NCI-H1930 (cell line): ENCODE measurements at regions not wholly inside any gene's neighbourhood (a gene's known extent, or its start where the extent isn't known, plus 50 kb on each side); places are given as distances from the start of the nearest gene placed in this dataset.
"Not testable (repeated sequence)": the region's sequence is repeated elsewhere in the genome, so short reads cannot be mapped to it uniquely, and the experiment has no call there.

Experiments
- DNase-seq, 2 experiments: peaks; one replicate each; lab custom pipeline; 2025; lab: John Stamatoyannopoulos, UW

DNA sequence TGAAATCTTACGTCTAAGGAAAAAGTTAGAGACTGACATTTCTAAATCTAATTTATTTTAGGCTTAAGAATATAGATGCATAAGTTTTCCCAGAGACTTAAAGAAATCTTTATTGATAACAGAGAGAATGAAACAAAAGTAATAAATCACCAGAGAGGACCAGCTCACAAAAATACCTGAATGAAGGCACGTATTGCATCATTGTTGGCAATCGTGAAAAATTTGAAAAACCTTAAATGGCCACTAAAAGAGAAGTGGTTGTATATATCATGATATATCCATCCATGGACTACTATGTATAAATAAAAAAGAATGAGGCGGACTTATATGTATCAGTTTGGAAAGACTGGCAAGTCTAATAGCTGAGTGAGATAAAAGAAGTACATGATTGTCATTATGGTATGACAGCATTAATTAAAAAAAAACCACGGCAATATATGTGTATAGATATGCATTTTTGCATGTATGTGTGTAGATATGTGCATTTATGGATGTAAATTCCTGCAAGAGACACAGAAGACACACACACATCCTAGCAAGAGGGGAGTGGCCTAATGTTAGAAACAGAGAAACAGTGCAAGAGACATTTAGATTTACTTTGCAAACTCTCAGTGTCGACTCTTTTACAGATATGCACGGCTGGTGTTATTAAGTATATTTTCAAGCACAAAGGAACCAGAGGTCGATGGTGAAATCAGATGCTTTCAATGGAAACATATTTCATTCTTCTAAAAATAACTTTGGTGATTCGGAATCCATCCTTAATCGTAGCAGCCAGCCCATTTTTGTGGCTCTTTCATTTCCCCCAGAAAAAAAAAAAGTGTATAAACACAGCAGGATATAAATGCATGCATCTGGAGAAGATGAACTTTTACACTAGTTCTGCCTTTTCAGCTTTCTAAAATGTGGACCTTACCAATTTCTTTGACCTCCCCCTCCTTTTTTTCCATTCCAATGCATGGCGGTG, 156.1 kb upstream of the SALL4 start:
- no peak for DNase-seq

DNA sequence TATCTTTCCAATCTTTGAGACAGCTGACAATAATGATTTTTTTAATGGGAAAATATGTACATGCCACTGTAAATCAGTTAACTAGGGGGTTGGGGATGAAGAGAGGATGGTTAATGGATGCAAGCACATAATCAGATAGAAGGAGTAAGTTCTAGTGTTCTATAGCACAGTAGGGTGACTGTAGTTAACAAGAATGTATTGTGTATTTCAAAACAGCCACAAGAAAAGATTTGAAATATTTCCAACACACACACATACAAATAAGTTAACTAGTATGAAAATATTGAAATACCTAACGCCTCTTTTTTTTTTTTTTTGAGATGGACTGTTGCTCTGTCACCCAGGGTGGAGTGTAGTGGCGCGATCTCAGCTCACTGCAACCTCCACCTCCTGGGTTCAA, 153.4 kb upstream of the SALL4 start:
- no peak for DNase-seq

DNA sequence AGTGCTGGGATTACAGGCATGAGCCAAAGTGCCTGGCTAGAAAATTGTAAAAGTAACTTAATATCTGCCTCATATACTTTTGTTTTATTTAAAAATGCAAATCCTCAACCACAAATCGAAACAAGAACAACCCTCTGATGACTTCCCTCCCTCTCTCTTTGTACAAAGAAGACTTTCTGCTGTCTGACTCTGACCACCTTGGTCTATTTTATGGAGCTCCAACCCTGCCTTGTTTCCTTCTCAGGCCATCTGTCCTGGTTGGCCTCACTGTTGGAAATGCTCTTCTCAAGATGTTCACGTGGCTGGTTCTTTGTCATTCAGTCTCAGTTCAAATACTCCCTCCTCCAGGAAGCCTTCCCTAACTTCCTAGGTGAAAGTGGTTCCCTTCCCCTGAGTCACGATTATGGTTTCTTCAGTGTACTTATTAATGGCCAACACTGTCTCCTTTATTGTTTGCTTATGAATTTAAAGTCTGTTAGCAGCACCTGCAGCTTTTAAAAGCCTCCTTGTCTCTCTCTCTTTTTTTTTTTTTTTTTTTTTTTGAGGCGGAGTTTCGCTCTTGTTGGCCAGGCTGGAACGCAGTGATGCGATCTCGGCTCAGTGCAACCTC, 151.5 kb upstream of the SALL4 start:
- DNase-seq = no peak

DNA sequence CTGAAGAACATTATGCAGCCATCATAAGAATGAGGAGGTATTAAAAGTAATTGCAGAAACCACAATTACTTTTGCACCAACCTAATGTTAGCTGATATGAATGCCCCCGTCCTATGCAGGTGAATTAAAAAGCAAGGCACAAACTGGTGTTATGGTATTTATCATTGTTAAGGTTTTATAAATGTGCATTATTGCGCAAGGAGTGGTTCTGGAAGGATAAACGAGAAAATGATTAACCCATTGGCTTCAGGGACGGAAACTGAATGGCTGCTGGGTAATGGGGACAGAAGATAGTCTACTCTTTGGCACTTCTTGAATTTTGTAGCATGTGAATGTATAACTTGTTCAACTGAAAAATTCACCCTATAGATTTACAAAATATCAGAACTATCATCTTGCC, 148.6 kb upstream of the SALL4 start:
- no peak for DNase-seq

DNA sequence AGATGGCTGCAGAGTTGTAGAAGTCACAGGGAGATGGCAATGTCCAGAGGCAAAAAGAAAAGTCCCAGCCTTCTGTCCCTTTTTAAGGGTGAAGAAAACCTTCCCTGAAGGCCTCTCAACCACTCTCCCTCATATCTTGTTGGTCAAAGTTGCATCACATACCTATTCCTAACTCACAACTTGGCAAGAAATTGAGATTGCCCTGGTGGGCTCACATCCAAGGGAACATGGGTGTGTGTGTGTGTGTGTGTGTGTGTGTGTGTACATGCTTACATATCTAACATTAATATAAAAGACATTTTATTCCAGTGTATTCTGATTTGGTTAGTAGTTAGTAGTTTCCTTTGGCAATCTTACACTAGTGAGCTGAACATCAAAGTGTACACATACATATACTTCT, 144.3 kb upstream of the SALL4 start:
- DNase-seq = no peak

DNA sequence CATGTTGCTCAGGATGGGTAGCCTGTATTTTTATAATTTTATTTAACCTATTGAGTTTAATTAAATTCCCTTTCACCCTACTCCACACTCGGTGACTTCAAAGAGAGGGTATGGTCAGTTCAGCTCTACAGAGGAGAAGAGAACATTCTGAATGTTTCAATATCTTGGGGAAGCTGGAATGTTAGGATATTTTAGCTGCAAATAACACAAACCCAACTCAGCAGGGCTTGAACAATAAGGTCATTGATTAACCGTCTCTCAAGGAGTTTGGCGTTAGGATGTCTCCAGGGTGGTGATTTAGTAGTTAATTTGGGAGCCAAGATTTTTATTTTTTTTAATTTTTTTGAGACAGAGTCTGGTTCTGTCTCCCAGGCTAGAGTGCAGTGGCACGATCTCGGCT, 143.6 kb upstream of the SALL4 start:
- DNase-seq = no peak

DNA sequence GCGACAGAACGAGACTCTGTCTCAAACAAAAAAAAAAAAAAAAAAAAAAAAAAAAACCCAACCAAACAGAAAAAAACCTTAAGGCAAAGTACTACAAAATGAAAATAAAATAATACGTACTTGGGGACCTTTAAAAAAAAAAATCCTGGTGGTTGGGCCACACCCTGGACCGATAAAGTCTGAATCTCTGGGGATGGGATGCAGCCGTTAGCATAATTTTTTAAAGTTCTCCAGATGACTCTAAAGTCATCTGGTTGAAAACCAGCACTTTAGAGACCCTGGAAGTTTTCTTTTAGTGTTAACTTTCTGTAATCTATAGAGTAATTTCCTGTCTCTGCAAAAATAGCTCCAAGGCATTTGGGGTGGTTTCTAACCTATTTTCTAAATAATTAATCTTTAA, 142.9 kb upstream of the SALL4 start:
- DNase-seq = no peak

DNA sequence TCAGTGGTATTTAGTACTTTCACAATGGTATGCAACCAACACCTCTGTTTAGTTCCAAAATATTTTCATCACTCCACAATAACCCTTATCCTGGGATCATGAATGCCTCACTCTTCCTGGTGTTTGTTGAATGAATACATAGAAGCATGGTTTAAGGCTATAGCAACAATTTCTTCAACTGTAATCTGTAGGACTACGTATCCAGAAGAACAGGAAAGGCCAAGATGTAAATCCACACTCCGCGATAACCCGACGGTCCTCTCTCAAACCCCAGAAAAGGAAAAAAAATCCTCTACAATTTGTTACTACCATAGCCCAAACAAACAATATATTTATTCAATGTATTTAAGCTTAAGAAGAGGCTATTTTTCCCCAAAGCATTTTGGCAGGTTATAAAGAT, 141.4 kb upstream of the SALL4 start:
- no peak for DNase-seq

DNA sequence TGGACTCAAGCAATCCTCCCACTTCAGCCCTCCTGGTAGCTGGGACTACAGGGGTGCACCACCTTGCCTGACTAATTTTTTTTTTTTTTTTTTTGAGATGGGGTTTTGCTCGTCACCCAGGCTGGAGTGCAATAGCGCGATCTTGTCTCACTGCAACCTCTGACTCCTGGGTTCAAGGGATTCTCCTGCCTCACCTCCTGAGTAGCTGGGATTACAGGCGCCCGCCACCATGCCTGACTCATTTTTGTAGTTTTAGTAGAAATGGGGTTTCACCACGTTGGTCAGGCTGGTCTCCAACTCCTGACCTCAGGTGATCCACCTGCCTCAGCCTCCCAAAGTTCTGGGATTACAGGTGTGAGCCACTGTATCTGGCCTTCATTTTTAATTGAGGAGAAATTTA, 141.0 kb upstream of the SALL4 start:
- not testable (repeated sequence) for DNase-seq

DNA sequence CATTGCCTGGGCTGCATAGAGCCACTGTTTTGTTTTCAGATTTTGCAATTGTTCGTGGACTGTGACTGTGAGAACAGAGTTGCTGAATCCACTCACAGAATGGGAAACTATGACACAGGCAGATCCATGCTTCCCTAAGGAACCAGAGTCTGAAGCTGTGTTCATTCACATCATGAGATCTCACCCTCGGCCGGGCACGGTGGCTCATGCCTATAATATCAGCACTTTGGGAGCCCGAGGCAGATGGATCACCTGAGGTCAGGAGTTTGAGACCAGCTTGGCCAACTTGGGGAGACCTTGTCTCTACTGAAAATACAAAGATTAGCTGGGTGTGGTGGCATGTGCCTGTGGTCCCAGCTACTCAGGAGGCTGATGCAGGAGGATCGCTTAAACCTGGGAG, 139.2 kb upstream of the SALL4 start:
- DNase-seq = no peak

DNA sequence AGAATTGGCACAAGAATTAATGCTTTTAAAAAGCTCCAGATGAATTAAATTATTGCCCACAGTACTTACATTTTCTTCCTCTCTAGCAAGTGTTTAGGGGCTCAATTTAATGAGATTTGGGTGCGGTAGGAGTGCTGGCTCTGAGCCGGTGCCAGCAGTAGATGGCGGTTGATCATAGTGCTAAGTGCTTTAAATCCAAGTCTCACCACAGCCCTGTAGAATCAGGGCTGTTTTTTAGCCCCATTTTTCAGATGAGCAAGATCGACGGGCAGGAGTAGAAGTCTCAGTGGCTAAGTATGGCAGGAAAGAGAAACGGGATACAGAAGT, 136.9 kb upstream of the SALL4 start:
- no peak for DNase-seq

DNA sequence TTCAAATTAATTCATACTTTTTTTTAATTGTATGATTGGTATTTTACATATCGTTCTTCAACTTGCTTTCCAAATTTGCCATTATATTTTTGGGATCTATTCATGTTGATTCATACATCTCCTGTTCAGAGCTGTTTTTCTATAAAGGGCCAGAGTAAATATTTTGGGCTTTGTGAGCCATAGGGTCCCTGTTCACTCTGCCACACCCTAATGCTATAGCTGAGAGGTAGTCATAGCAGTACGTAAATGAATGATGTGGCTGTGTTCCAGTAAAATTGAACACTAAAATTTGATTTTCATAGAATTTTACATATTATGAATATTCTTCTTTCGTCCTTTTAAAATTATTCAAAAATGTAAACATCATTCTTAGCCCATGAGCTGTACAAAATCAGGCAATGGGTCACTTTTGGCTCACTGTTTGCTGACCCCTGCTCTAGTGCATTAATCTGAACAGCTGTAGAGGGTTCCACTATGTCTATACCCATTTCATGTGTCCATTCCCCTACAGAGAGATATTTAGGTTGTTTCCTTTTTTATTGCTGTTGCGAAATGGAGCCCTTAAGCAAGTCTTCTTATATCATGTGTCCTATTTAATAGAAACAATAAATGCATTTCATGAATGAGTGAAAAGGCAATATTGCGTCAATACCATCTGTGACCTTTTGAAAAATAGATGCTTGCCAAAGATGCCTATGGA, 136.4 kb upstream of the SALL4 start:
- no peak for DNase-seq

DNA sequence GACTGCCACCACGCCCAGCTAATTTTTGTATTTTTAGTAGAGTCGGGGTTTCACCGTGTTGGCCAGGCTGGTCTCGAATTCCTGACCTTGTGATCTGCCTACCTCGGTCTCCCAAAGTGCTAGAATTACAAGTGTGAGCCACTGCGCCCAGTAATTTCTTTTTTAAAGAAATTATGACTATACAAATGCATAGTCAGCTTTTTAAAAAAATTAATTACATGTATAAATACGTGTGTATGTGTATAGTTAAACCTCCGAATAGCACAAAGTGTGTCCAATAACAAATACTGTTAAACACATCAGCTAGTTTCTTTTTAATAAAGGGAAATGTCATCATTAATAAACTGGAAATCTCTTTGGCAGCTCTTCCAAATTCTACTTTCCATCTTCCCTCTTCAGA, 135.5 kb upstream of the SALL4 start:
- DNase-seq = no peak

DNA sequence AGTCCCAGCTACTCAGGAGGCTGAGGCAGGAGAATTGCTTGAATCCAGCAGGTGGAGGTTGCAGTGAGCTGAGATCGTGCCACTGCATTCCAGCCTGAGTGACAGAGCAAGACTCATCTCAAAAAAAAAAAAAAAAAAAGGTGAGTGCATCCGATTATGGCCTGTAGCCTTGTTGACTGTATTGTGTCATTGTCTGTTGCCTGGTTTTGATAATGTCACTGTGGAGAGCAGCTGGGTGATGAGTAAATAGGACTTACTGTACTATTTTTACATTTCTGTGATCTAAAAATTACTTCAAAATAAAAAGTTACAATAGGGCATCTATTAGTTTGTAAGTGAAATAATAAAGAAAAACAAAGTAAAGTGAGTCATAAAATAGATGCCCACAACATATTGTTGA, 134.1 kb upstream of the SALL4 start:
- DNase-seq = no peak

DNA sequence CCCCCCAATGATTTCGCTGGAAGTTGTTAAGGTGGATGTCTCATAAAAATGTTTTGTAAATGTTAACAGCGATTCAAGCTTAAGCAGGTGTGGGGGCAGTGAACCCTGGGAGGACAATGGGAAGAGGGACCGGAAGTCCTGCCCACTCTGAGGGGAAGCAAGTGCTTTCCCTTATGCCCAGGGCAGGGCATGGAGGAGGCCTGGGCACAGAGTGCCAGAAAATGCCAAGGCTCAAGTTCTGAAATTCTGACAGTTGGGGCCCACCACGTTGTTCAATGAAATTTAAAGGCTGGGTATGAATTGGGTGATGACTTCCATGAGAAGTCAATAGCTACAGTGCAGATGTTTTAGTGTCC, 132.7 kb upstream of the SALL4 start:
- no peak for DNase-seq

DNA sequence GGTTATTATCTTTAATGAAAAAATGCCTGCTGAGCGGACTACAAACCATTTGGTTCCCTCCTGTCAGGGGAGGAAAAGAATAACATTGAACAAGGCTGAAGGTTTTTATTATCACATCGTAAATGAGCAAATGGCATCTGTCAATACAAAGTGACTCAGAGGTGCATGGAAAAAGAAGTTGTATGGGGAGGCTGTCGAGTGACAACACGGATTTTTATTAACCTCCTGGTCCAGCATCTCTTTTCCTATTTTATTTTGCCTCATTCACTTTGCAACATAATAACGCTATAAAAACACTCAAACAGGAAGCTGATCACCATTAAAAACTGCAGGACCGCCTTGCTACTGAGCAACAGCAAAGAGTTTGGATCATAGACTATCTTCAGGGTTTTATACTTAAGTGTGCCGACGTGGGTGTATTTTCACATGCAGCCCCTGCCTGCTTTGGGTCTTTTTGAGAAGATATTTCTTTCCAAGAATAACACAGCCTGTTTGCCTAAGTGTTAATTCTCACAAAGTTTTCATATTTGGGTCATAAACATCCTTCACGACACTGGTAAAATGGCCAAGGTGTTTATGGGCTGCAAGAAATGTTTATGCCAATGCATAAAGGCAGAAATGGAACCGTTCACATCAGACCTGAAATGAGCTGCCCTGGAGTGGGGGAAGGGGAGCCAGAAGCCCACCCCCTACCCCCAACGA, 132.1 kb upstream of the SALL4 start:
- peak; percentile 69 to 85 for DNase-seq

DNA sequence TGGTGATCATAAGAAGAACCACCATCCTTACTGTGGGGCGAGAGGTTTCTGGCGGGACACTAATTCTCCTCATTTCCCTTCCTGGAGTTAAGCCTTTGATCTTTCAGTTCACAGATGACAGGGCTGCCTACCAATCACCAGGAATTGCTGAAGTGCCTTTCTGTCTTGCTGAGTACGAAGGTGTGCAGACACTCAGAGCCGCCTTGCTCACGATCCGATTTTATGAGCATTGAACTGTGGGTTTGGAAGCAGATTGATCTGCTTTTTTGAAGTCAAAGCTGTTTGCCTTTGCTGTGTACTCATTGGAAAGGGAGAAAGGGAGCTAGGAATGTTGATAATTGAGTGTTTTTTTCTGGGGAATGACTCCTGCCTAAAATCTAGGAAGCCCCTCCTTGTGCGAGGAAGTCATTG, 129.1 kb upstream of the SALL4 start:
- DNase-seq = no peak

DNA sequence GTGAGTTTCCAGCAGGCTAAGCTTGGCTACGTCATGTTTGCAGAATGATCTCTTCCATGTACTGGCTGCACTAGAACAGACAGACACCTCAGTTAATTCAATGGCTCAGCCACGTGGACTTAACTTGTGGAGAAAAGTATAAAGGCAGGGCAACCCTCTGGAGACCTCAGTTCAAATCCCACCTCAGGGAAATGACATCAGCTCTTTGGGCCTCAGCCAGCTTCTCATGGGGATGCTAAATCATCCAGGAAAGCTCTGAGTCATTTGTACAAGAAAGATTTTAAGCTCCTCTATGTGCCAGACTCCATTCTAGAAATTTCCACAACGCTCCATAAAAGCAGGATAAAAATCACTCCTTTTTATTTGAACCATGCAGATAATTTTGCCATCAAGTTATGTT, 128.5 kb upstream of the SALL4 start:
- peak in 1 of 2 experiments; percentile 51 for DNase-seq

DNA sequence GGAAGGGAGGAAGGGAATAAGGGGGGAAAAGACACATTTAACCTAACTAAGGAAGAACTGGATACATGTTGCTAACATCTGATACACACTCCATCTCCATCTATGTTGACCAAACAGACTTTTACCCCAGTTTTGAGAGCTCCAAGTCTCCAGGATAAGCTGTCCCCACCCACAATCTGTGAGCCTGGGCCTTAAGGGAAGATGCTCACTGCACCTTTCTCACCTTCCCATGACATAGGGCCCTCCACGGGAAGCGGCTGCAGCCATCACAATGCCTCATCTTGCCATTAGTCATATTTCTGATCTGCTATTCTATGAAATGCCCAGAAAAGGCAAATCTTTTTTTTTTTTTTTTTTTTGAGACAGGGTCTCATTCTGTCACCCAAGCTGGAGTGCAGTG, 126.6 kb upstream of the SALL4 start:
- no peak for DNase-seq

DNA sequence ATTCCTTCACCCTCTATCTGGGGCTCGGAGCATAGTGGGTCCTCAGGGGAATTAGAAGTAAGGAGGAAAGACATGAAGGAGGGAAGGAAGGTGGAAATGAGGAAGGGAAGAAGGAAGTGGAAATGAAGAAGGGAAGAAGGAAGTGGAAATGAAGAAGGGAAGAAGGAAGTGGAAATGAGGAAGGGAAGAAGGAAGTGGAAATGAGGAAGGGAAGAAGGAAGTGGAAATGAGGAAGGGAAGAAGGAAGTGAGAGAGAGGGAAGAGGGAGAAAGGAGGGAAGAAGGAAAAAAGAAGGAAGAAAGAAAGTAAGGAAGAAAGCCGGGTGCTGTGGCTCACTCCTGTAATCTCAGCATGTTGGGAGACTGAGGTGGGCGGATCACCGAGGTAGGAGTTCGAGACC, 125.6 kb upstream of the SALL4 start:
- not testable (repeated sequence) for DNase-seq

DNA sequence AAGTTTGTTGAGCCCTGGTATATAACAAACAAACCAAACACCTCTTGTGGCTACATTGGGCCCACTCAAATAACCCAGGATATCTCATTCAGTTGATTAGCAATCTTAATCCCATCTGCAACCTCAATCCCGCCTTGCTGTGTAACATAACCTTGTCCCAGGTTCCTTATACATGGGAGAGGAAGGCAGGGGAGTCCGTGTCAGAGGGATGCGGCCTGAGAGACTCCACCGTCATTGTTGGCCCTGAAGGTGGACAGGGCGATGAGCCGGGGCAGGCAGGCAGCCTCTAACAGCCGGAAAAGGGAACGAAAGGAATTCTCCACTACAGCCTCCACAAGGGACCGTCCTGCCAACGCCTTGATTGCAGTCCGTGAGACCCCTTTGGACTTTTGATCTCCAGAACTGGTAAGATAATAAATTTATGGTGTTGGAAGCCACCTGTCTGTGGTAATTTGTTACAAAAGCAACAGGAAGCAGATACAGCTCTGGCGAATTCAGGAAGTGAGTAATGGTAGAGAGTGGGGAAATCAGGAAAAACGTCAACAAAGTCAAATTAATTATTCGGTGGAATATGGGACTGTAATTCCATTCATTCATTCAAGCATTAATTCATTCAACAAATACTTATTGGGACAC, 124.5 kb upstream of the SALL4 start:
- DNase-seq = no peak

DNA sequence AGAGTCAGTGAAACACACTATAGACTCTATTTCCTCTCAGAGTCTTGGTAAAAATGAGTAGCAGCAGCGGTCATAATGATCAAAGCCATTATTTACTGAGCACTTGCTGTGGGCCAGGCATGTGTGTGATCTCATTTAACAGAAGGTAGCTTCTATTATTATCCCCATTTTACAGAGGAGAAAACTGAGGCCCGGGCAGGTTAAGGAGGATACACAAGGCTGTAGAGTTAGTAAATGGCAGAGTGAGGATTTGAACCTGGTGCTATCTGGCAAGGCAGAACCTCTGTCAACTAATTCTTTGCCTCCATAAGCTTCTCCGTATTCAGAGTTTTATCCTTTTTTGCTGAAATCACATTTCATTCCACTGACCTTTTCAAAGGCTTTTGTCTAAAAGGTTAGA, 122.2 kb upstream of the SALL4 start:
- DNase-seq = no peak
